LNCAP (cell line): ENCODE measurements at regions not wholly inside any gene's neighbourhood (a gene's known extent, or its start where the extent isn't known, plus 50 kb on each side); places are given as distances from the start of the nearest gene placed in this dataset.

ENCODE experiments used
- TF ChIP-seq, protein P1 (sequence below): fragments of 450-650 bp; IDR thresholded peaks from 2 replicates; pipeline ENCODE4 v1.5.1; 2017; ENCODE audit warnings: mild to moderate bottlenecking

DNA sequence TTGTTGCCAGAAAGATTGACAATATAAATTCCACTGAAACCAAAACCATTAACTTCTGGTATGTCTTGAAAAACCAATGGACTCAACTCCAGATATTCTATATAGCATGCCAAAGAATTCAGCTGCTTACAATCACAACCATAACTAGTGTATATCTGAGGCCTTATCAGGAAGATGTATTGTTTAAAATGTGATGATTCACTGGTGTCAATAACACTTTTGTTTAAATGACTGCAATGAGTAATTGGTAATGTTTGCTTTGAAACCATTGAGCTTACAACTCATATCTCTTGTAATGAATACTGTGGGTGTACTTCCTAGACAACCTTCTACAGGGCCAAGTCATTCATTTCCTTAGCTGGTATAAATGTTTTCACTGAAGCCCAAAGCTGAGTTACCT is 727.9 kb upstream of the KCND2 start:
- TF ChIP-seq, protein P1, sequence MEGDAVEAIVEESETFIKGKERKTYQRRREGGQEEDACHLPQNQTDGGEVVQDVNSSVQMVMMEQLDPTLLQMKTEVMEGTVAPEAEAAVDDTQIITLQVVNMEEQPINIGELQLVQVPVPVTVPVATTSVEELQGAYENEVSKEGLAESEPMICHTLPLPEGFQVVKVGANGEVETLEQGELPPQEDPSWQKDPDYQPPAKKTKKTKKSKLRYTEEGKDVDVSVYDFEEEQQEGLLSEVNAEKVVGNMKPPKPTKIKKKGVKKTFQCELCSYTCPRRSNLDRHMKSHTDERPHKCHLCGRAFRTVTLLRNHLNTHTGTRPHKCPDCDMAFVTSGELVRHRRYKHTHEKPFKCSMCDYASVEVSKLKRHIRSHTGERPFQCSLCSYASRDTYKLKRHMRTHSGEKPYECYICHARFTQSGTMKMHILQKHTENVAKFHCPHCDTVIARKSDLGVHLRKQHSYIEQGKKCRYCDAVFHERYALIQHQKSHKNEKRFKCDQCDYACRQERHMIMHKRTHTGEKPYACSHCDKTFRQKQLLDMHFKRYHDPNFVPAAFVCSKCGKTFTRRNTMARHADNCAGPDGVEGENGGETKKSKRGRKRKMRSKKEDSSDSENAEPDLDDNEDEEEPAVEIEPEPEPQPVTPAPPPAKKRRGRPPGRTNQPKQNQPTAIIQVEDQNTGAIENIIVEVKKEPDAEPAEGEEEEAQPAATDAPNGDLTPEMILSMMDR = no peak

DNA sequence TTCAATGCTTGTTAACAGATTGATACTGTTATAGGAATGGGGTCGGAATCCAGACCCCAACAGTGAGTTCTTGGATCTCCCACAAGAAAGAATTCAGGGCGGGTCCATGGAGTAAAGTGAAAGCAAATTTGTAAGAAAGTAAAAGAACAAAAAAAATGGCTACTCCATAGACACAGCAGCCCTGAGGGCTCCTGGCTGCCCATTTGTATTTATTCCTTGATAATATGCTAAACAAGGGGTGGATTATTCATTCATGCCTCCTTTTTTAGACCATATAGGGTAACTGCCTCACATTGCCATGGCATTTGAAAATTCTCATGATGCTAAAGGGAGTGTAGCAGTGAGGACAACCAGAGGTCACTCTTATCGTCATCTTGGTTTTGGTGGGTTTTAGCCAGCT is 717.2 kb upstream of the KCND2 start:
- TF ChIP-seq, protein P1 = no peak

DNA sequence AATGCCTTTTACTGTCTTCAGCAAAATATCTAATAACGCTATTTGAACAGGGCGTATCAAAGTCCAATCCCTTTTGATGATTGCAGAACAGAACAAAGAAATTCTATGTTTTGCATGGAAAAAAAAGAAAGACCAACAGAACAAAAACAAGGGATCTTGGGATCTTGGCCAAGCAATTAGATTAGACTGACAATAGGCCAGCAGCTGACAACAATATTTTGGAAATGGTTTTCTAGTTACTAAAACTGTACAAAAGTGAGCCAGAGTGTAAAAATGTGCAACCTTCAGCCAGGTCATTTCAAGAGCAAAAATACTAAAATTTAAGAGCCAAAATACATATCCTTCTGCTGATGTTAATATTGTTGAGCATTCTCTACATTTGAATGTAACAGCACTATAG is 716.5 kb upstream of the KCND2 start:
- TF ChIP-seq, protein P1 = no peak

DNA sequence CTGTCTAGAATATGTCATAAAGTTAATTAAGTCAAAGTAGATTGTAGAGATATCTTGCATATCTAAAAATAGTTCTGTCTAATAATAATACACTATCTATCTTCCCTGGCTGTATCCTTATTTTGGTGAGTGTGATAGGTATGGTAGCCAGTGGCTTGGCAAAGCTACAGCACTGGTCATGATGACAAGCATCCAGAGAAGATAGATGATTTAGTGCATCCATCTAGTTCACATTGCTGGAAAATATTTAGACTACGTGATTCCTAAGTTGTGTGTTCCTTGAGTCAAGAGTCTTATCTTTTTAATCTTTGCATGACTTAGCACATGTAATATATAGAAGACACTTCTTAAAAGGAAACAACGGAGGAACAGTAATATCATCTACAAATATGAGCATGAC is 711.2 kb upstream of the KCND2 start:
- TF ChIP-seq, protein P1 = no peak

DNA sequence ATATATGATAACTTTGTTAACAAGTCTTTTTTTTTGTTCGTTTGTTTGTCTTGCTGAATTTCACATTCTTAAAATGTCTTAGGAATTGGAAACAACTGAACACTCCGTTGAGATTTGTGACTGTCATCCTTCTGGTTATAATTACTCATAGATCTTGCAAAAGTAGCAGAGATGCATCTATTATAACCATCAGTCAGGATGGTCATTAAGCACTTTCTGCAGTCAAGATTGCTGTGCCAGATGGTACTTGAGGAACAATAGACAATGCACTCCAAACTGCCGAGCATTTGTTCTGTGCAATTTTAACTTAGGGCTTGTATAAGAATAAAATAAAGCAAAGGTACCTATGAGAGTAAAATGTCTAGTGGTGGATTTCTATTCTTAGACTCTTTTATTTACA is 710.1 kb upstream of the KCND2 start:
- TF ChIP-seq, protein P1 = no peak

DNA sequence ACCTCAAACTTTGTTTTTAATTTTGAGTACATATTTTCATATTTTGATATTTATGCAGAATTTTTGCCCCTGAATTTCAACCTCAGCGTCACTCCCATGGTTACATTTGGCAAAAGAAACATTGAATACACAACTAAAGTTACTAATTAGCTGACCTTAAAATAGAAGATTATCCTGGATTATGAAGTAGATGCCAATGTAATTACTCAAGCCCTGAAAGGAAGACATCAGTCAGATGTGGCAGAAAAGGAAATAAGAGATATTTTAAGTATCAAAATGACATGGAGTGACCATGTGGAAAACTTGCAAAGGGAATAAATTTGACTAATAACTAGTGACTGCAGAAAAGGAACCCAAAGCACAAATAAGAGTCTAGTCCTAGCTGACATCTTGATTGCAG is 701.3 kb upstream of the KCND2 start:
- TF ChIP-seq, protein P1 = no peak

DNA sequence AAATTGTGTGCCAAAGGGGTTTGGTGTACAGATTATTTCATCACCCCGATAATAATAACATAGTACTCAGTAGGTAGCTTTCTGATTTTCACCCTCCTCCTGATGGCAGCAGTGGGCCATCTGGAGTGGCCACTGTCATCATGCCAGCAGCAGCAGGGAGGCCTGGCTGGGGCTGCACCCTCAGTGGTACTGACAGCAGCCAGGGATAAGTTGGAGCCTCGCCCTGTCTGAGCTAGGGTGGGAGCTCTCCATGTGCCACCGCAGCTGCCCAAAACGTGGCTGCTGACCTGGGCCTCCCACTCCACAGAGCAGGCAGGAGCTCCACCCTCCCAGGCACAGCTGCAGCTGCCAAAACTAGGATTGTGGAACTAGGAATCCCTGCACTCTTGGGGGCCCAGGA is 700.8 kb upstream of the KCND2 start:
- TF ChIP-seq, protein P1 = no peak

DNA sequence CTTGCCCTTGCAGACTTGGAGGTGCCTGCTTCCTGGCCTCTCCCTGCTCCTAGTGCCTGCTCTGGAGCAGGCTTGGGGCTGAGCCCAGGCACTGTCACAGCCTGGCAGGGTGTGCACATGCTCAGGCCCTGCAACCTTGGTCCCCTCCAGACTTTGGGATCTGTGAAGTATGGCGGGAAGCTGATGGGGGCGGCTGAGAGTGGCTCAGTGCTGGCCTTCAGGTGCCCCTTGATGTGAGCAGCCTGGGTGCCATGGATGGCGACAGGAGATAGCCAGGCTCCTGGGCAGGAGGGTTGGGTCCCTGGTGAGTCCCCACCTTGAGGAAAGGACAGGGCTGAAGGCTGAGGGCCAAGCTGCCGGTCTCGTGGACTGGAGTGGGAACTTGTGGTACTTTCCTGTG is 700.4 kb upstream of the KCND2 start:
- TF ChIP-seq, protein P1 = no peak
